ENCODE measurements at regions not wholly inside any gene's neighbourhood (a gene's known extent, or its start where the extent isn't known, plus 50 kb on each side); places are given as distances from the start of the nearest gene placed in this dataset.
"Not testable (repeated sequence)": the region's sequence is repeated elsewhere in the genome, so short reads cannot be mapped to it uniquely, and the experiment has no call there.

- not testable (repeated sequence) for TF ChIP-seq CTCF, POLR2A (IDR thresholded peaks at IDR 0.05)
Measured at GRCh38 chr15:28784347-28785163, 63.9 kb downstream of the GOLGA6L7 start.

Measured in right lobe of liver (tissue), 4 donors.